ENCODE measurements at regions not wholly inside any gene's neighbourhood (a gene's known extent, or its start where the extent isn't known, plus 50 kb on each side); places are given as distances from the start of the nearest gene placed in this dataset.

DNA sequence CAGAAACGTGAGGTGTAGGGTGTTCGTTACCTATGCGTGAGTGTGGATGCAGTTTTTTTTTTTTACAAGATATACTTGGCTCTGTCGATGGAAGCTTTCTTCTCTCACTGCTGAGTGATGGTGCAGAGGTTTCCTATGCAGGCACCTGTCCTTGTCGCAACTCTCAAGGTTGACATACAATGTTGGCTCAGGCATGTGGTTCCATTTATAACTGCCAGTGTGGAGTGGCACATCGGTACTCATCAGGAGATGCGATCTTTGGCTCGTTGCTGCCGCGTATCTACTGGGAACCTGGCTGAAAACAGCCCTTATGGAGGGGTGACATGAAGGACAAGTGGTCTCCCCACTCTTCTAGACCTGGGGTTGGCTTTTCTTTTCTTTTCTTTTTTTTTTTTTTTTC, 109.0 kb downstream of the ZNF664 start:
- TF ChIP-seq, protein P1, sequence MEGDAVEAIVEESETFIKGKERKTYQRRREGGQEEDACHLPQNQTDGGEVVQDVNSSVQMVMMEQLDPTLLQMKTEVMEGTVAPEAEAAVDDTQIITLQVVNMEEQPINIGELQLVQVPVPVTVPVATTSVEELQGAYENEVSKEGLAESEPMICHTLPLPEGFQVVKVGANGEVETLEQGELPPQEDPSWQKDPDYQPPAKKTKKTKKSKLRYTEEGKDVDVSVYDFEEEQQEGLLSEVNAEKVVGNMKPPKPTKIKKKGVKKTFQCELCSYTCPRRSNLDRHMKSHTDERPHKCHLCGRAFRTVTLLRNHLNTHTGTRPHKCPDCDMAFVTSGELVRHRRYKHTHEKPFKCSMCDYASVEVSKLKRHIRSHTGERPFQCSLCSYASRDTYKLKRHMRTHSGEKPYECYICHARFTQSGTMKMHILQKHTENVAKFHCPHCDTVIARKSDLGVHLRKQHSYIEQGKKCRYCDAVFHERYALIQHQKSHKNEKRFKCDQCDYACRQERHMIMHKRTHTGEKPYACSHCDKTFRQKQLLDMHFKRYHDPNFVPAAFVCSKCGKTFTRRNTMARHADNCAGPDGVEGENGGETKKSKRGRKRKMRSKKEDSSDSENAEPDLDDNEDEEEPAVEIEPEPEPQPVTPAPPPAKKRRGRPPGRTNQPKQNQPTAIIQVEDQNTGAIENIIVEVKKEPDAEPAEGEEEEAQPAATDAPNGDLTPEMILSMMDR (IDR thresholded peaks at IDR 0.05; ENCODE audit: insufficient read depth, low read depth, low read length, missing control alignments): no peak
- DNase-seq (ENCODE audit: low read depth): no peak
- H3K4me3 ChIP-seq (ENCODE audit: low read depth, low read length): no peak overlapping the region

DNA sequence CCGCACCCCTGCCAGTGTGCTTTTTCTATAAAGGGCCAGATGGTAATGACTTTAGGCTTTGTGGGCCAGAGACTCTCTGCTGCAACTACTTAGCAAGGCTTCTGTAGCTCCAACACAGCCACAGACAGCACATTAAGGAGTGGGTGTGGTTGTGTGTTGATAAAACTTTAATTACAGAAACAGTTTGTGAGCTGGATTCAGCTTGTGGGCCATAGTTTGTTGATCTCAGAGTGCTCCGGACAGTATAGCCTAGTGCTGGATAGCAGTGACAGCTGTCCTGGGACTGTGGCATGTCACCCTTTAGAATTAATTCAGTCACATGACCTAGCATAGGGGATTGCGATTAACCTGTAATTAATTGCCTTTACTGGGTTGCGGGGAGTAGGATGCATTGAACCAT, 109.7 kb downstream of the ZNF664 start:
- TF ChIP-seq, protein P1 (IDR thresholded peaks at IDR 0.05; ENCODE audit: insufficient read depth, low read depth, low read length, missing control alignments): no peak
- no peak overlapping the region for H3K4me3 ChIP-seq (ENCODE audit: low read depth, low read length)

GRCh38 chr12:124083708-124084107, 110.7 kb downstream of the ZNF664 start:
- TF ChIP-seq, protein P1 (IDR thresholded peaks at IDR 0.05; ENCODE audit: insufficient read depth, low read depth, low read length, missing control alignments): no peak
- DNase-seq (ENCODE audit: low read depth): no peak
- H3K4me3 ChIP-seq (ENCODE audit: low read depth, low read length): no peak overlapping the region

More for the DNA sequence above, 109.7 kb downstream of the ZNF664 start:
- DNase-seq (ENCODE audit: low read depth): no peak

DNA sequence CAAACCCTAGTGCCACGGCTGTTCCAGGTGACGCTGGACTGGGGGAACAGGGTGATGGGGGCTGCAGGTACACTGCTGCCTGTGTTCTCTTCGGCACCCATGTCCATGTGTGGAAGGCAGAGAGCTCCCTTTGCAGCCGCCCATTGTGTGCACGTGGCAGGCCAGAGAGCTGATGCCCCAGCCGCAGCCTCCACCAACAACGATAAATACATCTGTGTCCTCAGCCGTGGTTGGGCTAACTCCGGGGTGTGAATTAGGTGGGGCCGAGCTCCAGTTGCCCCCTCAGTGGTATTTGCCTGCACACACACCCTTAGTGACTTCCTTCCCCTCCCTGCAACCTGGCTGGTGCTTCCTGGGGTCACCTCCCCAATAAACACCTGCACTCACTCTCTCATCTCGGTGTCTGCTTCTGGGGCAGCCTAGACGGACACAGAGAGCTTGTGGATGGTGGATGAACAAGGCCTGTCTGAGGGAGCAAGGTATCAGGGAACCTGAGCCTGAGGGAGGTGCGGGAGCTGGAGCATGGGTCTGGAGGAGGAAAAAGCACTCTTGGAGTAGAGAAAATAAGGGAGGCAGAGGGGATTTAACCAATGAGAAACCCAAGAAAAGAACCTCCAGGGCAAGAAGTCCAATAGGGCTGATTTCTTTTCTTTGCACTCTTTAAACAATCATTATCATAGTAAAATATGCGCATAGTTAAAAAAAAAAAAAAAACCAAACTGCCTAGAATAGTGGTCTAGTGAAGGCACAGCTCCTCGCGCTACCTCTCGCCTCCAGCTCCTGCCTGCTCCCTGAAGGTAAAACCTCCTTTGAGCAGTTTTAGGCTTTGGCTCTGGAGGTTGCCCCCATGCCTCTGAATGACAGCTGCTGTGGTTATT, 112.6 kb downstream of the ZNF664 start:
- DNase-seq (ENCODE audit: low read depth): no peak
- TF ChIP-seq, protein P1 (IDR thresholded peaks at IDR 0.05; ENCODE audit: insufficient read depth, low read depth, low read length, missing control alignments): no peak

GRCh38 chr12:124086299-124086898, 113.4 kb downstream of the ZNF664 start:
- DNase-seq (ENCODE audit: low read depth): no peak
- no peak overlapping the region for H3K4me3 ChIP-seq (ENCODE audit: low read depth, low read length)
- TF ChIP-seq, protein P1 (IDR thresholded peaks at IDR 0.05; ENCODE audit: insufficient read depth, low read depth, low read length, missing control alignments): no peak

More for the DNA sequence above, 112.6 kb downstream of the ZNF664 start:
- no peak overlapping the region for H3K4me3 ChIP-seq (ENCODE audit: low read depth, low read length)

GRCh38 chr12:124087266-124088051, 114.4 kb downstream of the ZNF664 start:
- no peak for DNase-seq (ENCODE audit: low read depth)
- no peak overlapping the region for H3K4me3 ChIP-seq (ENCODE audit: low read depth, low read length)
- TF ChIP-seq, protein P1 (IDR thresholded peaks at IDR 0.05; ENCODE audit: insufficient read depth, low read depth, low read length, missing control alignments): no peak

Measured in GM12865 (cell line).